HG02759 (cell line): ENCODE measurements at regions not wholly inside any gene's neighbourhood (a gene's known extent, or its start where the extent isn't known, plus 50 kb on each side); places are given as distances from the start of the nearest gene placed in this dataset.
A peak's percentile ranks its signal among the peaks of the same experiment; 100 is the strongest.

Source experiments
- ATAC-seq: cut with Tn5 transposase; IDR thresholded peaks from one replicate; pipeline ENCODE4 v1.9.1; 2021; ENCODE audit warnings: mild to moderate bottlenecking, moderate library complexity; ENCODE audit not compliant: unreplicated experiment

- ATAC-seq: no peak
Measured at GRCh38 chrX:107560041-107560440, 68.3 kb upstream of the PRPS1 start.

DNA sequence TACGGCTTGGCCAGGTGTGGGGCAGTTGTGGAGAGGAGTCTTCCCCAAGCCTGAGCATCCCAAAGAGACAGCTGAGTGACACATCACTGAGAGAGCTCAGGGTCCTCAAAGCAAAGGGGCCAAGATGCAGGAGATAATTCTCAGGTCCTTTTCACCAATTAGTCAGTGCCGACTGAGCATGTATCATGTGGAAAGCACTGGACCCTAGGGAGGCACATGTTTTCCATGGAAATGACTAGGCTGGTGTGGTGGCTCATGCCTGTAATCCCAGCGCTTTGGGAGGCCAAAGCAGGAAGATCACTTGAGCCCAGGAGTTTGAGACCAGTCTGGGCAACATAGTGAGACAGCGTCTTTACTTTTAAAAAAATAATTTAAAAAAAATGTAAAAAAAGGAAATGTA, 67.3 kb upstream of the PRPS1 start:
- ATAC-seq: no peak

- ATAC-seq: no peak
Measured at GRCh38 chrX:107561468-107562215, 66.7 kb upstream of the PRPS1 start.

DNA sequence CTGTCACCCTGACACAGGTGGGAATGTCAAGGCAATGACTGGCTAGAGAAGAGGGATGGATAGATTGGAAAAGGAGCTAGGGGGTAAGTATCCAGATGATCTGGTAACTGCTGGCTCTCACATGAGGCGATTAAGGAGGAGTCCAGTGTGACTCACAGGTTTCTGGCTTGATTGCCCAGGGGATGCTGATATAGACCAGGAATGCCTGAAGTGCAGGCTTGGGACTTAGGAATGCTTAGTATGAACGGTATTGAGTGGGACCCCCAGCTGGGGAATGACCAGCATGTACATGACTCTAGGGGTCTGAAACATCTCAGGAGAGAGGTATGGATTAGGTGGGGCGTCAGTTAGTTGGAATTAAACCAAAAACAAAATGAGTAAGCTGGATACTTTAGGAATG, 65.8 kb upstream of the PRPS1 start:
- no peak for ATAC-seq

DNA sequence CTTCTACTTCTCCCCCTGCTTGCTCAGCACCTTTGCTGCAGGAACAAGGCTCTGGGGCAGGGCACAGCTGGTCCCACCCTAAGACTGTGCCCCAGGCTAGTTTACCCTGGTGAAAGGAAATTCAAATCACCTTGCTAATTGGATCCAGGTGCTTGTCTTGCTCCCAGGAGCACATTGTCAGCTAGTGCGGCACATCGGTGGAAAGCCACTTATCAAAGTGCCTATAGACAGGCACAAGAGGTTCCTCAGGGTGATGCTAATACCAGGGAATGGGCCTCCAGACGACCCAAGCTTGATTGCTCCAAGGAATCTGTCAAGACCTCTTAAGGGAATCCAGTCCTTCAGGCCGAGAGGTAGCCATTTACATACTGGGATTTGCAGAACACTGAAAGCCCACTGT, 64.5 kb upstream of the PRPS1 start:
- ATAC-seq: no peak

DNA sequence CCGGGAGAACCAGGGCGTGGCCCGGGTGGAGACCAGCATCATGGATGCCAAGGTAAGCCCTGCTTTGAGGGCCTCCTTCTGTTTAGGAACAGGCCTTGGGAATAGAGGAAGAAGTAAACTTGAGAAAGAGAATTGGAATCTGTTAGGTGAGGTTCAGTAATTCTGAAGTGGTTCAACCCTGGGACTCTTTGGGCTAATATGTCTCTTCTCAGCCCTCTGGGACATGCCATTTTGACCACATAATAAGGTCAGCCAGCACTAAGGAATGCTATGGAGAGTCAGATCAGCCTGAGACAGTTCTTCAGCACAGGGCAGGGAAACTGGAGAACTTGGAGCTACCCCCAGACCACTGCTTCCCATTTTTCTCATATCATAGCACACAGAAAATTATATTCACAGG, 63.3 kb upstream of the PRPS1 start:
- no peak for ATAC-seq

DNA sequence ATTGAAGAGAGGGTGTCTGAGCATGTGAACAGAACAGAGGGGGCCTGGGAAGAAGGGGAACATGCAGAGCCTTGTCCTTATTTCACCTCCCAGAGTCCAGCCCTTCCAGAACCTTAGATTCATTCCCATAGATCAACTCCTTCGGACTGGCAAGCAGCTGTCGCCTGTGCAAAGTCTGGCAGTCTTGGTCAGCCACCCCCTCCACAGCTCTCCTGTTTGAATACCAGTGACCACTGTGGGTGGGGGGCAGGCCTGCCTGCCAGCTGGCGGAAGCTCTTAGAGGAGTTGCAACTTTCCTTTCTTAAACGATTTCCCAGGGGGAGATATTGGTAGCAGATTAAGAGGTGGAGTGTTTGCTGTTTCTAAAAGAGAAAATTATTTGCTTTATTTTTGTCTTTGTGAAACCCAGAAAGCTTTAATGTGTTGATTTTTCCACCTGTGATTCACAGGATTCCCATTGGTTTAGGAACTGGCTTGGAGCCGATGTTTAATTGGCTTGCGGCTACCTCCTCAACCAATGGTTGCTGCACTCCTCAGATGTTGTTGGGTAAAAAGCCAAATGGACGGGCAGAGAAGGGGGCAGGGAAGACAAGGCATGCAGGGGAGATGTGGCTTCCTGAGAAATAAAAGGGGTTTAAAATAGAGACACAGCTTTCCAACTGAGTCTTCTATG, 62.2 kb upstream of the PRPS1 start:
- ATAC-seq: no peak

DNA sequence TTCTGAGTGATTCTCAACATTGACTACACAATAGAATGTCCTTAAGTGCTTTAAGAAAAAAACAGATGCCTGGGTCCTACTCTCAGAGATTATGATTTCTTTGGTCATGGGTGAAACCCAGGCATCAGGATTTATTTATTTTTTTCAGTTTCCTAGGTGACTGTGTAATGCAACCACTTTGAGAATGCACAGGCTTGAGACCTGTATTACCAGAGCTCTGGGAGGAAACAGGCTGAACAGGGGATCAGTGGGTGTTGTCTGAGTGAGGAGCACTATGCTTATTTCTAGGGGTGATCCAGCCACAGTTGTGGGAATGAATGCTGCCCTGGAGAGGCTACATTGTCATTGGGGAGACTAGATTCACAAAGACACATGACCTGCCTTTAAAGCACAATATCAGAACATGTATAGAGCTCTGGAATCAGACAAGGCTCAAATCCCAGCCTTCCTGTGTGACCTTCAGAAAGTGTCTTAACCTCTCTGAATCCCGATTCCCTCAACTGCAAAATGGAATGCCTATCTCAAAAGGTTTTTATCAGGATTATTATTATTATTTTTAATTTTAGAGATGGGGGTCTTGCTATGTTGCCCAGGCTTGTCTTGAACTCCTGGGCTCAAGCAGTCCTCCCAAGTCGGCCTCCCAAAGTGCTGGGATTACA, 61.6 kb upstream of the PRPS1 start:
- no peak for ATAC-seq

DNA sequence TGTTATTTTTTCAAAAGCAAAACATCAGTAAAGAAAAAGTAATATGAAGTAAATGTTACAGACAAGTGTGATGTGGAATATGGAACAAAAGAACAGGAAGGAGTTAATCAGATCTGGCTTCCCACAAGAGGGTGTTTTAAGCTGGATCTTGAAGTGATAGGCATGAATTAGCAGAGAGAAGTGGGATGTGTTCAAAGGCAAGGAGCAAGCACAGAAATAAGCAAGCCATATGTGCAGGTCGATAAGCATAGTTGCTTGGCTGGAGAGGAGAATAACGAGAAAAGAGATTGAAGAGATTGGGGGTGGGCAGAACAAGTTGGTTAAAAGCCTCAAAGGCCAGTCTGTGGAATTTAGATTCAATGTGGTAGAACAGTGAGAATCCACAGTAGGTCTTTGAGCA, 60.9 kb upstream of the PRPS1 start:
- ATAC-seq: no peak

DNA sequence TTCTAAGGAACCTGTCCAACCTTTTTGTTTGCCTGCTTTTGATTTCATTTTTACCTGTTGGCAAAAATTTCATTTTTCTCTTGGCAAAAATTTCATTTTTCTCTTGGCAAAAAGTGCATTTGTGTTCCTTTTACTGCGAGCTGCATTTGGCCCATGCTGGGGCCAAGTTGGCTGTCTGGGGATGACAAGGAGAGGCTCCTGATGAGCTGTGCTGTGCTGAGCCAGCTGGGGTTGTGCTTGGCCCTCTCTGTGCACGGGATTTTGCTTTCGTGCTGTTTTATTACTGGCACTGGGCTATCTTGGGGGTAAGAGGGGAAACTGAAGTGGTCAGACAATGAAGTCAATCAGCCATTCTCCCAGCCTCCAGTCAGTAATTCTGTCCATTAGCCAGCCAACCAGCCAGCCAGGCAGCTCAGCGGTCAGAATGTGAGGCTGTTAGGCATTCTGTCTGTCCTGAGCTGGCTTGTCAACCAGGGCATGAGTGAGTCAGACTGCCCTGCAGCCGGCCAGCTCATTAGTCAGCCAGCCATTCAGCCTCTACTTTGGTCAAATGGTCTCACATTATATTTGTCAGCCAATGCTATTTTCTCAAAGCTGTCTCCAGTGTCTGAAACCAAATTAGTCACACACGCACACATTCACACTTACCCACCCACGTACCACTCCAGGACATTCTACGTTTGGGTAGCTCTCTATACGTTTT, 56.9 kb upstream of the PRPS1 start:
- peak; percentile 49 for ATAC-seq

DNA sequence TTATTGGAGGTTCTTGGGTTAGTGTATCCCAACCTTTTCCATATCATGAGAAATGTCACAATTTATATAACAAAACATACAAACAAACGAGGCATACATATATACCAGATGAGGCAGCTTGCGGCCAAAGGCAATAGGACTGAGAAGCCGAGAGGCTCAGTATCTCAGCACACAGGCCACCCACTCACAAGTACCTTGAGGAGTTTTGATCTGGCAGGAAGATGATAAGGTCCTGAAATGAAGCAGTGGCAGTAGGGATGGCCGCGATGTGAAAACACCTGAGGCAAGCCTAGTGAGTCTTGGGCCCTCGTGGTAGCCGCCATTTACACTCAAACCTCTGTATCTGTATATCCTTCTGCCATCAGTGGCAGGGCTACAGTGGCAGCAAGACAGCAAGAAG, 55.3 kb upstream of the PRPS1 start:
- ATAC-seq: no peak

DNA sequence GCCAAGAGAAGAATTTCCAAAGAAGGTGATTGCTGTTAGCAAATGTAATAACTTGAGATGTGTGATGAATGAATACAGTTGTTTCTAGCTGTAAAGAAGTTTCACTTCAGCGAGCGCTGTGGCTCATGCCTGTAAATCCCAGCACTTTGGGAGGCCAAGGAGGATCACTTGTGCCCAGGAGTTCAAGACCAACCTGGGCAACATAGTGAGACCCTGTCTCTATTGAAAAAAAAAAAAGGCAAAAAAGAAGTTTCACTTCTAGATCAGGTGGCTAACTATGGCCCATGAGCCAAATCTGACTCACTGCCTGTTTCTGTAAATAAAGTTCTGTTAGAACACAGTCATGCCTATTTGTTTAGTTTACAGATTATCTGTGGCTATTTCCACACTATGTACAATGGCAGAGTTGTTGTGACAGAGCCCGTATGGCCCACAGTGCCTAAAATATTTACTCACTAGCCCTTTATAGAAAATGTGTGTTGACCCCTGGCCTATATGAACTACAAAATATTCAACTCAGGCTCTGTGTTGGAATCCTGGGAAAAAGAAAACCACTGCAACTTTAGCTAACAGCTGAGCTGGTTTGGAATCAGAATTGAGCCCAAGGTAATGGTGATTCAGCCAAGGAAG, 54.1 kb upstream of the PRPS1 start:
- ATAC-seq: no peak

DNA sequence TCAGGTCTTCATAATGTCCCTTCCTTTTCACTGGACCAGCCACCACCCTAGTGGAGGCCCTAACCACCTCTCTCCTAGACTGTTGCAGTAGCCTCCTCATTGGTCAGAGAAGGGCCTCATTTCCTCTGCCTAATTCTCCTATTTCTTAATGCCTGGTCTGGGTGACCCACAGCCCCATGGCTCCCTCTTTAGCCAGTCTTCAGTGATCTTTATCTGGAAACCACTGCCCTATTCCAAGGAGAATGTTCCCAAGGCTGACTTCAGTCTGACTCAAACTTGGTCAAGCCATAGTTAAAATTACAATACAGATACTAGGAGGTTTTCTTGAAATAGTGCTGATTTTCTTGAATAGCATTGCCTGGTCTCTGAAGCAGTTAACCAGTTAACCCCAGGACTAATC, 53.6 kb upstream of the PRPS1 start:
- ATAC-seq: no peak

DNA sequence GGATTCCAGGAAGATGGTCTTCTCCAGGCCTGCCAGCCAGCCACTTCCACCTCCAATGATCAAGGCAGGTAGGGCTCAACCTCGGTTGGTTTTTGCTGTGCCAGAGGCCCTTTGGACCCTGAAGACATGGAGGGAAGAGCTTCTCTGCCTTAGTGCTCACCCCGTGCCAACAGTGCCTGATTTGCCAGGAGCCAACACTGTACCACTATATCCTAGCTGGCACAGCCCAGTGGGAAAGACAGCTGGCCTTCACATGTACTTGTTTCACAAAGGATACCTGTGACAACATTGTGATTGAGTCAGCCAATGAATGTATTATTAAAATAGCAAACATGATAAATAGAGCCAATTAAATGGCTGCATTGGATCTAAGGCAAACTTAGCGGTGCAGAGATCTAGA, 51.9 kb upstream of the PRPS1 start:
- ATAC-seq: no peak

GRCh38 chrX:107576841-107577240, 51.5 kb upstream of the PRPS1 start:
- peak; percentile 77 for ATAC-seq

GRCh38 chrX:107577933-107578332, 50.4 kb upstream of the PRPS1 start:
- ATAC-seq: no peak
